T-helper 1 cell (primary cell): ENCODE measurements at regions not wholly inside any gene's neighbourhood (a gene's known extent, or its start where the extent isn't known, plus 50 kb on each side); places are given as distances from the start of the nearest gene placed in this dataset.
"Not testable (repeated sequence)": the region's sequence is repeated elsewhere in the genome, so short reads cannot be mapped to it uniquely, and the experiment has no call there.

Experiments
- DNase-seq, 5 donors: peaks; one replicate each; pipeline ENCODE4 v3.0.0-alpha.2; 2012 to 2020

- DNase-seq: peak in 1 of 5 donors; percentile 55
These were observed 78.0 kb upstream of the ADGRL1 start for GRCh38 chr19:14283813-14284520.

GRCh38 chr19:14279270-14279669 lies 73.3 kb upstream of the ADGRL1 start:
- DNase-seq: not testable (repeated sequence)

GRCh38 chr19:14277608-14278007 lies 71.6 kb upstream of the ADGRL1 start:
- DNase-seq: no peak

- DNase-seq: not testable (repeated sequence)
These were observed 69.9 kb upstream of the ADGRL1 start for GRCh38 chr19:14275823-14276222.

GRCh38 chr19:14272623-14273022 lies 66.7 kb upstream of the ADGRL1 start:
- DNase-seq: no peak

- no peak for DNase-seq
These were observed 65.9 kb upstream of the ADGRL1 start for GRCh38 chr19:14271840-14272239.

GRCh38 chr19:14270557-14270956 lies 64.6 kb upstream of the ADGRL1 start:
- not testable (repeated sequence) for DNase-seq

GRCh38 chr19:14267224-14267741 lies 61.3 kb upstream of the ADGRL1 start:
- DNase-seq: no peak

GRCh38 chr19:14266208-14266607 lies 60.2 kb upstream of the ADGRL1 start:
- DNase-seq: not testable (repeated sequence)

GRCh38 chr19:14265290-14266036 lies 59.5 kb upstream of the ADGRL1 start:
- DNase-seq: no peak

GRCh38 chr19:14255902-14256649 lies 50.1 kb upstream of the ADGRL1 start:
- DNase-seq: not testable (repeated sequence)
